GM12872 (cell line): ENCODE measurements at regions not wholly inside any gene's neighbourhood (a gene's known extent, or its start where the extent isn't known, plus 50 kb on each side); places are given as distances from the start of the nearest gene placed in this dataset.

Experiments used
- TF ChIP-seq, protein P1 (sequence below): IDR thresholded peaks from 3 replicates; pipeline ENCODE4 v1.5.1; 2011; ENCODE audit warnings: low read depth, mild to moderate bottlenecking, low read length, moderate library complexity; ENCODE audit not compliant: insufficient read depth

GRCh38 chr6:4496284-4496683, 279.9 kb upstream of the CDYL start:
- TF ChIP-seq, protein P1, sequence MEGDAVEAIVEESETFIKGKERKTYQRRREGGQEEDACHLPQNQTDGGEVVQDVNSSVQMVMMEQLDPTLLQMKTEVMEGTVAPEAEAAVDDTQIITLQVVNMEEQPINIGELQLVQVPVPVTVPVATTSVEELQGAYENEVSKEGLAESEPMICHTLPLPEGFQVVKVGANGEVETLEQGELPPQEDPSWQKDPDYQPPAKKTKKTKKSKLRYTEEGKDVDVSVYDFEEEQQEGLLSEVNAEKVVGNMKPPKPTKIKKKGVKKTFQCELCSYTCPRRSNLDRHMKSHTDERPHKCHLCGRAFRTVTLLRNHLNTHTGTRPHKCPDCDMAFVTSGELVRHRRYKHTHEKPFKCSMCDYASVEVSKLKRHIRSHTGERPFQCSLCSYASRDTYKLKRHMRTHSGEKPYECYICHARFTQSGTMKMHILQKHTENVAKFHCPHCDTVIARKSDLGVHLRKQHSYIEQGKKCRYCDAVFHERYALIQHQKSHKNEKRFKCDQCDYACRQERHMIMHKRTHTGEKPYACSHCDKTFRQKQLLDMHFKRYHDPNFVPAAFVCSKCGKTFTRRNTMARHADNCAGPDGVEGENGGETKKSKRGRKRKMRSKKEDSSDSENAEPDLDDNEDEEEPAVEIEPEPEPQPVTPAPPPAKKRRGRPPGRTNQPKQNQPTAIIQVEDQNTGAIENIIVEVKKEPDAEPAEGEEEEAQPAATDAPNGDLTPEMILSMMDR: no peak

- TF ChIP-seq, protein P1: no peak
Observed at GRCh38 chr6:4491501-4492260, 284.5 kb upstream of the CDYL start.

DNA sequence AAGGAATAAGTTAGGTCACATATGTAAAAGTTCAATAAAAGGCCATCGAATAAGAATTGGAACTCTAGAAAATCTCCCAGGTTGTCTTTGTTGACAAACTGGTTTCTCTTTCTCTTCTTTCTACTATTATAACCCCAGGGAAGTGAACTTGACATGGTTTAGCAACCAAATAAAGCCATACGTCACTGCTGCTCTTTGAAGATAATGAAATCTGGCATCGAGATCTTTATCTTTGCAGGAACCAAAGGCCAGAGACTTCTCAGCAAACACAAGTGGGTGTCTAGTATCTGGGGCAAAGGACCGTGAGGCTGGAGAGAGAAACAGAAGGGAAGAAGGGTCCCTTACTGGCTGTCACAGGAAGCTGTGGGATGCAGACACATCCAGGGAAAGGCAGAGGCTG, 286.7 kb upstream of the CDYL start:
- TF ChIP-seq, protein P1: no peak

- TF ChIP-seq, protein P1: no peak
Observed at GRCh38 chr6:4488389-4488788, 287.8 kb upstream of the CDYL start.

DNA sequence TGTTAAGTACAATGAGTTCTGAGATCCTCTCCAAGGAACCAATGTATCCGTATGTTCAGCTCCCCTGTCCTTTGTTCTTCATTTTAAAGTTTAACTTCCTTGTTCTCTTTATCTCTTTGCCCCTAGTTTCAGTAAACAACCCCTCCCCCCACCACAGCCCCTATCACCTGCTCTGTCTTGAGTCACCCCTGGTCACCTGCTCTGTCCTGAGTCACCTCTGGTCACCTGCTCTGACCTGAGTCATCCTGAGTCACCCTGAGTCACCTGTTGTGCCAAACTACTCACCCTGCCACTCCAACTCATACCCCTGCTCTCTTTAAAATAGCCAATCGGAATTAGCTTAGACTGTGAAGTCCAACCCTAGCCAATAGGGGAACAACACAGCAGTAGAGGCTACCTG, 288.7 kb upstream of the CDYL start:
- TF ChIP-seq, protein P1: no peak

GRCh38 chr6:4486568-4487315, 289.5 kb upstream of the CDYL start:
- TF ChIP-seq, protein P1: no peak

DNA sequence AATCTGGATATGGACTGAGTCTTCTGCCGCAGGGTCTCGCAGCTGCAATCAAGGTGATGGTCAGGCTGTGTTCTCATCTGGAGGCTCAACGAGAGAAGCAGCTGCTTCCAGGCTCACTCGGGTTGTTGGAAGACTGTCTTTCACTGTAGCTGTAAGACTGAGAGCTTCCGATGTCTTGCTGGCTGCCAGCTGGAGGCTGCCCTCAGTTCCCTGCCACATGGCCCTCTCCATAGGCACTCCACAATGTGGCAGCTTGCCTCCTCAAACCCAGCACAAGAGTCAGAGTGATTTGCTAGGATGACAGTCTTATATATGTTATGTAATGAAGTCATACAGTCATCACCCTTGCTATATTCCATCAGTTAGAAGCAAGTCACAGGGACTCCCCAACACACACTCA, 290.5 kb upstream of the CDYL start:
- TF ChIP-seq, protein P1: no peak
